Activated CD4-positive, alpha-beta T cell treated with anti-CD3 and anti-CD28 coated beads, Interleukin-2, amount 10 ng/mL, durations not matched to agents 7 days and 5 days (primary cell): ENCODE measurements at regions not wholly inside any gene's neighbourhood (a gene's known extent, or its start where the extent isn't known, plus 50 kb on each side); places are given as distances from the start of the nearest gene placed in this dataset.

Experiments
- CTCF ChIA-PET: fragments of 350-600 bp; sonication (Branson Sonifier 250); formaldehyde crosslinking; loops from one replicate; lab custom pipeline; 2021; ENCODE audit warnings: antibody characterized with exemption; lab: Charles Lee
- POLR2A ChIA-PET: fragments of 350-600 bp; sonication (Branson Sonifier 250); formaldehyde crosslinking; loops from one replicate; lab custom pipeline; 2021; ENCODE audit warnings: antibody characterized with exemption; lab: Charles Lee
- DNase-seq: peaks from one replicate; pipeline ENCODE4 v3.0.0-alpha.2; 2020
- H3K27ac Mint-ChIP-seq: one replicate; pipeline ENCODE4 v1.8.0; 2021; ENCODE audit warnings: mild to moderate bottlenecking, moderate library complexity, mixed read lengths
- H3K27me3 Mint-ChIP-seq: one replicate; pipeline ENCODE4 v1.8.0; 2021; ENCODE audit warnings: mixed read lengths
- H3K36me3 Mint-ChIP-seq: one replicate; pipeline ENCODE4 v1.8.0; 2021; ENCODE audit warnings: low read depth, mixed read lengths
- H3K4me1 Mint-ChIP-seq: one replicate; pipeline ENCODE4 v1.8.0; 2021; ENCODE audit warnings: mixed read lengths
- H3K4me3 Mint-ChIP-seq: one replicate; pipeline ENCODE4 v1.8.0; 2021; ENCODE audit warnings: mild to moderate bottlenecking, moderate library complexity, mixed read lengths
- H3K9me3 Mint-ChIP-seq: one replicate; pipeline ENCODE4 v1.8.0; 2021; ENCODE audit warnings: mixed read lengths

DNA sequence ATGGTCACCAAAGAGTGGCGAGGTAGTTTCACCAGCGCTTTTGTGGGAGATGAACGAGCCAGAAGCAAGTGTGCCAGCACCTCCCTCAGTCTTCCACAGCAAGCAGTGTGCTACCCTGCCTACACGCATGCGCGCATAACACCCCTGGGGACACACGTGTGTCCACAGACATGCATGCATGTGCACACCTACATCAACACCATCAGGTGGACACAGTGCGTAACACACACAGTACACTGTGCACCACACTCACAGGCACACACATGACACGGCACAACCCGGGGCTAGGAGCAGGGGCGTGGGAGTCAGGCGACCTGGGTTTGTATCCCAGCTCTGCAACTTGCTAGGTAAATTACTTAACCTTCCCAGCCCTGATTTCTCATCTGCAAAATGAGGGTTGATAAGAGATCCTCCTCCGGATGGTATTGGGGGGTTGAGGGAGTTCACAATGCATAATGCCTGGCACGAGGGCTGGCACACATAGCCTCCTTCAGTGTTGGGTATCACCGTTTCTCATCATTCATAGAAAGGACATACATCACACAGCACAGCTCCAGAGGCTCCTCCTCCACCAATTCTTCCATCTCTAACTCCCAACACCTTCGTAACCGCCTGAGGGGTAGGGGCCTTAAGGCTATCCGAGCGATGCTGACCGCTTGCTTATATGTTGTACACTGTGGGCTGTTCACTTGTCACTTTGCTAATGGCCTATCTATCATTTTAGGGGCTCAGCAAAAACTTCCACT, 174.9 kb downstream of the SMAD6 start:
- ChIA-PET CTCF (interaction anchor here (0.6 kb wide), 1 partner anchor 898 kb away, joined by 3 read pairs; no protein-coding TSS in a partner anchor), POLR2A (no interaction called here)
- no peaks in the 10 kb centered on the region for H3K4me1 Mint-ChIP-seq
- H3K27me3 Mint-ChIP-seq = peaks cover 13% of the 10 kb centered on the region
- H3K27ac Mint-ChIP-seq = no peak overlapping the region
- DNase-seq = no peak
- H3K36me3 Mint-ChIP-seq = no peaks in the 10 kb centered on the region
- H3K9me3 Mint-ChIP-seq = no peaks in the 10 kb centered on the region
- H3K4me3 Mint-ChIP-seq = no peak overlapping the region

DNA sequence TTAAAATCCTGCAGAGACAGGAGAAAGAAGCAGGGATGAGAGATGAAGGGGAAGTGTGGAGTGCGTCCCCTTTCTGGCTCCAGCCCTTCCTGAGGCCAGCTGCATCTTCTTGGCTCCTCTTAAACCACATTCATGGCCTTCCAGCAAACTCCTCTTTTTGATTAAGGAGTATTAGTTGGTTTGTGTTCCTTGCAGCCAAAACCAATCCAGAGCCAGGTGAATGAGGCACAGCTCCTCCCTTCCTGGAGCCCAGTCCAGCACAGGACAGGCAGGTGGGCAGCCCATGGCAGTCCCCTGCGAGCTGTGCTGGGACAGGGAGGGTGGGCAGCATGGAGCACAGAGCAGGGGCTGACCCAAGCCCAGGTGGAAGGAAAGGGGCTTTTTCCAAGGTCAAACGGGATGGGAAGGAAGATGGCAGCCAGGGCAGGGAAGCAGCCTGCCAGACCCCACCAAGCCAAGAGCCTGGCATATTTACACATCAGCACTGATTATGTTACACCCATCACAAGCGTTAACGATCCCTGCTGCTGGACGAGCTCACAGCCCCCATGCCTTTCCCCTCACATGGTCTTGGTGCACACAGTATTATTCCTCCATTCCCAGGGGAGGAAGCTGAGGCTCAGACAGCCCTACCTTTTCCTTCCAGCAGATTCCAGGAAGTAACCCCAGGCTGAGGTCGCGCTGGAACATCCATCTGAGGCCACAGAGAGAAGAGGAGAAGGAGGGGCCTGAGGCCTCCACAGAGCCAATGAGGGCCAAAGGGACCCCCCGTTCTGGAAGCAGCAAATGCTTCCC, 175.6 kb downstream of the SMAD6 start:
- H3K27ac Mint-ChIP-seq = no peak overlapping the region
- no peaks in the 10 kb centered on the region for H3K4me1 Mint-ChIP-seq
- peaks cover 9% of the 10 kb centered on the region for H3K27me3 Mint-ChIP-seq
- POLR2A ChIA-PET = no interaction called here
- no peak for DNase-seq
- CTCF ChIA-PET = no interaction called here
- no peaks in the 10 kb centered on the region for H3K9me3 Mint-ChIP-seq
- H3K4me3 Mint-ChIP-seq = no peak overlapping the region
- H3K36me3 Mint-ChIP-seq = no peaks in the 10 kb centered on the region

DNA sequence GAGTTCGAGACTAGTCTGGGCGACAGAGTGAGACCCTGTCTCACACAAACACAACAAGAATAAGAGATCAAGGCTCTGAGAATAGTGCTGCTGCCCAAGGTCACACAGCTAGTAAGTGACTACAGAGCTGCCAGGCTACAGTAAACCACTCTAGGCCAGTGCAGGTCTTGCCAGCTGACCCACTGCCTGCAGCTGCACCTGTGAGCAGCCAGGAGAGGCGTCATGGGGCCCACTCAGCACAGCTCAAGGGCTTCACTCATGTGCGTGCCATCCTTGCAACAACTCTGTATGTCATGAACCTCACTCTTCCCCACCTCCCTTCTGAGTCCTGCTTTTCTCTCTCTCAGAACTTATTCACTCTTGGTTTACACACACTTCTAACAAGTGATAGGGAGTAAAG, 176.7 kb downstream of the SMAD6 start:
- CTCF ChIA-PET = no interaction called here
- H3K4me3 Mint-ChIP-seq = no peak overlapping the region
- POLR2A ChIA-PET = no interaction called here
- no peak overlapping the region for H3K27ac Mint-ChIP-seq
- H3K27me3 Mint-ChIP-seq = peaks cover 4% of the 10 kb centered on the region
- H3K4me1 Mint-ChIP-seq = no peaks in the 10 kb centered on the region
- H3K36me3 Mint-ChIP-seq = no peaks in the 10 kb centered on the region
- DNase-seq = no peak
- no peaks in the 10 kb centered on the region for H3K9me3 Mint-ChIP-seq

DNA sequence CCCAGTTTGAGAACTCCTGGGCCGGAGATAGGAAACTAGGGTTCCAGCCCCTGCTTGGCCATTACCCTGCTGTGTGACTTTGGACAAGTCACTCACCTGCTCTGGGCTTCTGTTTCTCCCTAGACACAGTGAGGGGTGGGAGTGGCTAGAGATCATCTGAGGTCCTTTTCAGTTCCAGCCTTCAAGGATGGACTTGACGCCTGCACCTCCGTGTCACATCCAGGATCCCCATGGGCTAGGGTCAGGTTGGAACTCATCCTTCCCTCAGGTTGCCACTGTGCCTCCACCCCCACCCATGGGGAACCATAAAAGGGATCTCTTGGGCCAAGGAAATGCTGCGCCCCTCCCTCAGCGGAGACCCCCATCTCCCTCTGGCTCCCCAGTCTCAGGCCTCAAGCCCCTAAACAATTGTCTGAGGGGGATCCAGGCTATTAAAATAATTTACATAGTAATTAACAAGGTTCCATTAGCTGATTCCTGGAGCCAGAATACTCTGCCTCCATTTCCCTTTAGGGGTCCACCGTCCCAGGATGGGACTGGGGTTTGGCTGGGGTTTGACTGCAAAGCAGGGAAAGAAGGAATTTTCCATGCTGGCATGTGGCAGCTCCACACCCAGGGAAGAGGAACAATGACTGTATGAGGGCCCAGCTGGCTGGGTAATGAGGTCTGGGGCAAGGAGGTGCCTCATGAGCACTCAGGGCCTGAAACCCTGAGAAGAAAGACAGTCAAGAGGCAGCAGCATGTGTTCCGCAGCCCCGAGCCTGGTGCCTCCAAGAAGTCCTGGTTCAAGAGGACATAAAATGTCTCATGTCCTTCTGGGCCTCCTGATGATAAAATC, 177.7 kb downstream of the SMAD6 start:
- CTCF ChIA-PET = interaction anchor here (1.1 kb wide), 1 partner anchor 29 kb away, joined by 4 read pairs; no protein-coding TSS in a partner anchor
- no peaks in the 10 kb centered on the region for H3K4me1 Mint-ChIP-seq
- DNase-seq = no peak

DNA sequence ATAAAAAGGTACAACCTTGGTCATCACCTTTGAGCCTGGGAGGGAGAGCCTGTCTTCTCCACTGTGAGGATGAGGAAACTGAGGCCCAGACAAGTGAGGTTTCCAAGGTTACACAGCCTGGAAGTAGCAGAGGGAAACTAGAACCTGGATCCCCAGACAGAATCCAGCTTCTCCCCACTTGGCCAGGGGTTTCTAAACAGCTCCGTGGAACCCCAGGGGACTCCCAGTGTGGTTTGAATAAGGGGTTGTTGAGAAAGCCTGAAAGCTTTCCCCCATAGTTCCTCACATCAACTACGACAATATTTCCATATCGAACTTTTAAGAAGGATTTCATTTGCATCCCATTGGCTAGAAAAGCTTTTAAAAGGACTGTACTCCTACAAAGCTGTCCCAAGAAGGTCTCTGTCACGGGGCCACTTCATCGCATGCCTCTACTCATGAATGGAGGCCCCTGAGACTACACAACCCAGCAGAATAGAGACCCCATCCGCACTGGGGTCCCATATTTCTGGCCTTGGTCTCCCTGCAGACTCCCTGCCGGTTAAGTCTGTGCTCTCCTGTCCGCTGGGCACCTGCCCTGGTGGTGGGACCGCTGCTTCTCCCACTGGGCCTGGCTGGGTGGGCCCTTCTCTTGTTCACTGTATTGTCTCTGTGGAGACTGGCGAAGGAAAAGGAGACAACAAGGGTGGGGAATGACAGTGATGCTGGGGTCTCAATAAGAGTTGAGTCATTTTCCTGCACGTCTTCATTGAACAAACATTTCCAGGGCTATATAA, 178.5 kb downstream of the SMAD6 start:
- no peaks in the 10 kb centered on the region for H3K36me3 Mint-ChIP-seq
- ChIA-PET CTCF (interaction anchor here (0.6 to 1.4 kb wide), 3 partner anchors 22 to 290 kb away, joined by 3 to 4 read pairs (median 4); no protein-coding TSS in a partner anchor), POLR2A (no interaction called here)
- no peak overlapping the region for H3K27ac Mint-ChIP-seq
- H3K4me3 Mint-ChIP-seq = no peak overlapping the region
- no peak for DNase-seq
- H3K4me1 Mint-ChIP-seq = no peaks in the 10 kb centered on the region
- H3K9me3 Mint-ChIP-seq = no peaks in the 10 kb centered on the region
- H3K27me3 Mint-ChIP-seq = peaks cover 2% of the 10 kb centered on the region

More for the DNA sequence above, 177.7 kb downstream of the SMAD6 start:
- Mint-ChIP-seq H3K27me3 (peaks cover 4% of the 10 kb centered on the region), H3K36me3 (no peaks in the 10 kb centered on the region), H3K4me3 (no peak overlapping the region), H3K27ac (no peak overlapping the region), H3K9me3 (no peaks in the 10 kb centered on the region)
- POLR2A ChIA-PET = no interaction called here

DNA sequence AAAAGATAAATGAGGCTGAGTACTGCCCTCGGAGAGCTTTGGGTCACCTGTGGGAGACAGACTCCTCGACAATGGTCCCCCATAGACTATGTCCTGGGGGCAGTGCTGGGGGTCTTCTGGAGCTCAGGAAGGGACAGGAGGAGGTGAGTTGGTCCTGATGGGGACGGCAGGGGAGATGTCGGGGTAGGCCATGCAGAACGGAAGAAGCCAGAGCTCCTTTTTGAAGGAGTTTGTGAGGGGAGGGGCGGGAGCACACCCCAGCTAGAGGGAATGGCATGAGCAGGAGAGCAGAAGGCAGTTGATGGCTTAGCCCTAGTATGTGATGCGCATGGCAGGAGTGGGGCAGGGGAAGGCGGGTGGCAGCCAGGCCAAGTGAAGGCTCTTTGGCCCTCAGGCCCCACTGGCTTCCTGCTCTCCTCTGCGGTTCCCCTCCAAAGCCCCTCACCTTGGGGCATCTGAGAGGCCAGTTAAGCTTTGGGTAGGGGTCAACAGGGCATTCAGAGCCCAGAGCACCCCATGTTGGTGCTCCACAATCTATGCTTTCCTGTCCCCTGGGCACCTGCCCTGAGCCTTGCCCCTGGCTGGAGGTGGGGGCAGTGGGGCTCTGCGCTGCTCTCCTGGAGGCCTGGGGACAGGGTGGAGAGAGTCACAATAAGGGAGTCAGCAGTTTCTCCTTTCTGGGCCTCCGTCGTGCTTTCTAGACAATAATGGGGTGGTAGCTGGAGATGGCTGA, 179.3 kb downstream of the SMAD6 start:
- POLR2A ChIA-PET = no interaction called here
- DNase-seq = no peak
- Mint-ChIP-seq H3K9me3 (no peaks in the 10 kb centered on the region), H3K27ac (no peak overlapping the region), H3K27me3 (peaks cover 2% of the 10 kb centered on the region), H3K36me3 (no peaks in the 10 kb centered on the region), H3K4me3 (no peak overlapping the region), H3K4me1 (no peaks in the 10 kb centered on the region)
- CTCF ChIA-PET = interaction anchor here (0.6 to 1.4 kb wide), 2 partner anchors 22 to 291 kb away, joined by 3 to 4 read pairs; no protein-coding TSS in a partner anchor

DNA sequence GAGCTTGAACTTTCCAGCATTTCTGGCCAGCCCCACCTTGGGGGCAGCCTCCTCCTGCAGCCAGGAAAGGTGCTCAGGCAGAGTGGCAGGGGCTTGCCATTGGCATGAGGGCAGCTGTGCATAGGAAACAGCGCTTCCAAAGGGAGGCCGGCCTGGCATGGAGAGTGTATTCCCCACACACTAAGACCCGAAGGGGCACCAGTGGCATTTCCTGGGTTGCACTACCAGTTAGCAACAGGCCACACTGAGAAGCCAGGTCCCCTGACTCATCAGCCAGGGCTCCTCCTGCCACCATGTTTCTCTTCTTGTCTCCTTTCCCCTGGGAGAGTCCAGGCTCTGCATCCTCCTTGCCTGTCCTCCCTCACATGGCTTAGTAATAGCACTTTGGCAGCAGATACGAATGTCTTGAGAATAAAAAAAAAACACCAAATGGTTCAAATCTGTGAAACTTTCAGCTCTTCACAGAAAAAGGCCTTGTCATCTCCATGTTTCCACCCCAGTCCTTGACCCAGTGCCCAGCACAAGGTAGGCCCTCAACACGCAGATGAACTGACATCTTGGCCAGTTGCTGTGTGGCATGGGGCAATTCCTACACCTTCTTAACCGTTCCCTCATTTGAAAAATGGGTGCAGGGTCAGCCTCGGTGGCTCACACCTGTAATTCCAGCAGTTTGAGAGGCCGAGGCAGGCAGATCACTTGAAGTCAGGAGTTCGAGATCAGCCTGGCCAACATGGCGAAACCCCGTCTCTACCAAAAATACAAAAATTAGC, 180.4 kb downstream of the SMAD6 start:
- ChIA-PET POLR2A (no interaction called here), CTCF (interaction anchor here (0.6 kb wide), 2 partner anchors 27 to 1366 kb away, joined by 3 to 5 read pairs; no protein-coding TSS in a partner anchor)
- DNase-seq = peak; percentile 2
- Mint-ChIP-seq H3K27me3 (peaks cover 2% of the 10 kb centered on the region), H3K4me3 (no peak overlapping the region), H3K9me3 (no peaks in the 10 kb centered on the region), H3K27ac (no peak overlapping the region), H3K36me3 (no peaks in the 10 kb centered on the region), H3K4me1 (no peaks in the 10 kb centered on the region)

DNA sequence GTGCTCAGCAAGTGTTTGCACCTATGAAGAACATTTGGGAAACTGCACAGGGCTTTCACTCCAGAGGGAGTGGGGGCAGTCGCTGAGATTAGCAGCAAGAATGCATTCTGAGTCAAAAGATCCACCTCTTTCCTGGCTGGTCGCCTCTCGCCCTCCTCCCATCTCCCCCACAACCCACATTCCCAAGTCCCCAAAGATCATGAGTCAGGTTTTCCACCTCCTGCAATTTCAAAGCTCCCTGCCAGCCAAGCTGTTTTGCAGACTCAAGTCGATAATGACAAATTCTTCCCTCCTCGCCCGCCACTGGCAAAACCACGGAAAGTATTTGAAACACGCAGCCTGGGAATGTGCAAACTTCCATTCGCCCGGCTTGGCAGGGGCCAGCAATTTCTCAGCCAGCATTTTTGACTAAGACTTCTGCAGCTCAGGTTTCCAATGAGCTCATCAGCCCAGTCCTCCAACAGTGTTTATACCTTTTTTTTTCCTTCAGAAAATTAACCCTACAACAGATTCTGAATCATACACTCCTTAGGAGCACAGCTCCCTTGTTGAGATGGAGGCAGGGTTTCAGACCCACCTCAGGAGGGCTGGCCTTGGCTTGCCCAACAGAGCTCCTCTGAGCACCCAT, 181.4 kb downstream of the SMAD6 start:
- Mint-ChIP-seq H3K4me3 (no peak overlapping the region), H3K27ac (no peak overlapping the region), H3K36me3 (no peaks in the 10 kb centered on the region), H3K9me3 (peaks cover 6% of the 10 kb centered on the region), H3K4me1 (no peaks in the 10 kb centered on the region), H3K27me3 (no peaks in the 10 kb centered on the region)
- POLR2A ChIA-PET = no interaction called here
- no peak for DNase-seq
- CTCF ChIA-PET = no interaction called here

DNA sequence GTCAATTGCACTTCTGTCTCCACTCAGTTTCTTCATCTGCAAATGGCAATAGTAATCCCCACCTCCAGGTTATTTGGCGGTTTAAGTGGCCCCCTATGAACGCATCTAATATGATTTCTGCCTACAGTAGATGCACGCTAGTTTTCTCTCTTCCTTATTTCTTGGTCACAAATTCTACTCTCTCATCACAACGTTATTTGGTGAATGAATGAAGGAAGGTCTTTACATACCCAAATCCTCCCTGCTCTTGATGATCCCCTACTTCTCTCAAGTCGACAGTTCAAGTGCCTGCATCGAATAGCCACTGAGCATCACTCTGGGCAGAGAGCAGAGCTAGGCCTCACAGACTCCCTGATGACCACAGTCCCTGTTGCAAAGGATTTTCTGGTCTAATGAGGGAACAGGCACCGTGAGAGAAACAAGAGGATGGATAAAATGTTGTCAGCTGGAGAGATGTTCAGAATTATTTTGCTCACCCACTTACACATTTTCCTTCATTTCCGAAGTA, 181.2 kb upstream of the SMAD3 start:
- Mint-ChIP-seq H3K27ac (no peak overlapping the region), H3K27me3 (no peaks in the 10 kb centered on the region), H3K36me3 (no peaks in the 10 kb centered on the region), H3K4me1 (no peaks in the 10 kb centered on the region), H3K4me3 (no peak overlapping the region), H3K9me3 (peaks cover 13% of the 10 kb centered on the region)
- DNase-seq = peak; percentile 1
- ChIA-PET POLR2A (no interaction called here), CTCF (no interaction called here)

DNA sequence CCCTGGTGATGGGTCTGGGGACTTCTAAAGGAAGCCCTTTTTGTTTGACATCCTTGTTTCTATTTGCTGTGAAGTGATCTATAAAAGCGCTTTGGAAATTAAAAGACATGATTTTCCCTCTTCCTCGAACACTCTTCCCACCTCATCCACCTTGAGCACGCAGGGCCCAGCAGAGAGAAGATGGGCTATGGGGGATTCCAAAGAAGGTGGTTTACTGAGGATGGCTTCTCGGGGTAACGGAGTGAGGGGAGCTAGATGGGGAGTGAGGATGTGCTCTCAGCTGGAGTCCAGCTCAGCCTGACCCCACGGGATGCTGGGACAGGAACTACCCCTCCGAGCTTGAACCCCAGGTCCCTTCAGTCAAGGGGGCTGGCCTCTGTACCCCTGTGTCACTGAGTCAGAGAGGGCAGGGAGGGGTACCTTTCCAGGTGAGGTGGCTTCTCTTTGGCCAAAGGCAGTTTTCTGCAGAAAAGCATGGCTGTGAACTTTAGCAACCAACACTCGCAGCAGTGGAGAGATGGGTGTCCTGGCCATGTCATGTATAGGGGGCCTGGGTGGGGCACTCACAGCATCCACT, 180.7 kb upstream of the SMAD3 start:
- peak; percentile 1 for DNase-seq
- H3K27me3 Mint-ChIP-seq = peaks cover under 1% of the 10 kb centered on the region
- CTCF ChIA-PET = no interaction called here
- H3K36me3 Mint-ChIP-seq = no peaks in the 10 kb centered on the region
- no peak overlapping the region for H3K27ac Mint-ChIP-seq
- POLR2A ChIA-PET = no interaction called here
- peaks cover 17% of the 10 kb centered on the region for H3K9me3 Mint-ChIP-seq
- no peak overlapping the region for H3K4me3 Mint-ChIP-seq
- no peaks in the 10 kb centered on the region for H3K4me1 Mint-ChIP-seq
